Neural crest cell (in vitro differentiated cells): ENCODE measurements at regions not wholly inside any gene's neighbourhood (a gene's known extent, or its start where the extent isn't known, plus 50 kb on each side); places are given as distances from the start of the nearest gene placed in this dataset.

ENCODE experiments used
- DNase-seq: peaks from one replicate; pipeline ENCODE4 v3.0.0; 2021; ENCODE audit warnings: low read depth, mixed read lengths, low spot score
- H3K27ac Mint-ChIP-seq: one replicate; pipeline ENCODE4 v1.8.0; 2021; ENCODE audit warnings: mild to moderate bottlenecking, mixed read lengths; ENCODE audit not compliant: unreplicated experiment
- H3K27me3 Mint-ChIP-seq: 2 replicates; pipeline ENCODE4 v1.8.0; 2021; ENCODE audit warnings: low read depth, mild to moderate bottlenecking, mixed read lengths
- H3K36me3 Mint-ChIP-seq: 2 replicates; pipeline ENCODE4 v1.8.0; 2021; ENCODE audit warnings: low read depth, mild to moderate bottlenecking, mixed read lengths
- H3K4me1 Mint-ChIP-seq: 2 replicates; pipeline ENCODE4 v1.8.0; 2021; ENCODE audit warnings: mixed read lengths
- H3K4me3 Mint-ChIP-seq: one replicate; pipeline ENCODE4 v1.8.0; 2021; ENCODE audit warnings: mild to moderate bottlenecking, mixed read lengths
- H3K9me3 Mint-ChIP-seq: 2 replicates; pipeline ENCODE4 v1.8.0; 2021; ENCODE audit warnings: mixed read lengths
- CTCF ChIP-seq: fragments of 200-600 bp; sonication (generic); conservative IDR thresholded peaks from 2 replicates; pipeline ENCODE4 v1.5.0; 2021; ENCODE audit warnings: antibody characterized with exemption, mild to moderate bottlenecking

- Mint-ChIP-seq H3K36me3 (peaks cover 2% of the 10 kb centered on the region), H3K27me3 (no peaks in the 10 kb centered on the region)
- no peak for TF ChIP-seq CTCF
Observed at GRCh38 chr18:41338341-41338740, 616.7 kb upstream of the PIK3C3 start.

GRCh38 chr18:41331661-41332060, 623.4 kb upstream of the PIK3C3 start:
- no peak for DNase-seq
- Mint-ChIP-seq H3K4me3 (no peak overlapping the region), H3K4me1 (peaks cover 4% of the 10 kb centered on the region), H3K27me3 (no peaks in the 10 kb centered on the region), H3K27ac (no peak overlapping the region), H3K9me3 (peaks cover 12% of the 10 kb centered on the region), H3K36me3 (peaks cover 6% of the 10 kb centered on the region)
- TF ChIP-seq CTCF: no peak

More at GRCh38 chr18:41338341-41338740, 616.7 kb upstream of the PIK3C3 start:
- DNase-seq: no peak
- Mint-ChIP-seq H3K27ac (no peak overlapping the region), H3K4me1 (peaks cover 16% of the 10 kb centered on the region), H3K4me3 (no peak overlapping the region), H3K9me3 (peaks cover 2% of the 10 kb centered on the region)

GRCh38 chr18:41326311-41326710, 628.7 kb upstream of the PIK3C3 start:
- peaks cover 15% of the 10 kb centered on the region for H3K9me3 Mint-ChIP-seq
- no peaks in the 10 kb centered on the region for H3K27me3 Mint-ChIP-seq
- H3K4me1 Mint-ChIP-seq: peaks cover 4% of the 10 kb centered on the region
- DNase-seq: no peak
- H3K27ac Mint-ChIP-seq: no peak overlapping the region
- peaks cover 6% of the 10 kb centered on the region for H3K36me3 Mint-ChIP-seq
- no peak overlapping the region for H3K4me3 Mint-ChIP-seq
- no peak for TF ChIP-seq CTCF

- no peak for DNase-seq
- peaks cover 6% of the 10 kb centered on the region for H3K36me3 Mint-ChIP-seq
- H3K9me3 Mint-ChIP-seq: peaks cover 15% of the 10 kb centered on the region
- no peak for TF ChIP-seq CTCF
- H3K4me1 Mint-ChIP-seq: peaks cover 4% of the 10 kb centered on the region
- no peak overlapping the region for H3K4me3 Mint-ChIP-seq
- H3K27me3 Mint-ChIP-seq: no peaks in the 10 kb centered on the region
- H3K27ac Mint-ChIP-seq: no peak overlapping the region
Observed at GRCh38 chr18:41324934-41325333, 630.1 kb upstream of the PIK3C3 start.

GRCh38 chr18:41324020-41324791, 630.8 kb upstream of the PIK3C3 start:
- Mint-ChIP-seq H3K9me3 (peaks cover 11% of the 10 kb centered on the region), H3K4me3 (no peak overlapping the region), H3K36me3 (peaks cover 6% of the 10 kb centered on the region), H3K4me1 (peaks cover 4% of the 10 kb centered on the region), H3K27me3 (no peaks in the 10 kb centered on the region), H3K27ac (no peak overlapping the region)
- DNase-seq: no peak
- no peak for TF ChIP-seq CTCF
